Testis (tissue), 2 donors: ENCODE measurements at regions not wholly inside any gene's neighbourhood (a gene's known extent, or its start where the extent isn't known, plus 50 kb on each side); places are given as distances from the start of the nearest gene placed in this dataset.

Experiments
- DNase-seq: peaks from one replicate; pipeline ENCODE4 v3.0.0-alpha.2; 2019
- H3K27ac ChIP-seq, 2 donors: fragments of 200-600 bp; sonication (generic); one replicate each; pipeline ENCODE4 v1.5.1; 2019
- H3K27me3 ChIP-seq: fragments of 200-600 bp; sonication (generic); one replicate; pipeline ENCODE4 v1.5.1; 2019
- H3K36me3 ChIP-seq: fragments of 200-600 bp; sonication (generic); one replicate; pipeline ENCODE4 v1.5.1; 2017; ENCODE audit warnings: low read depth; ENCODE audit errors: missing control alignments
- H3K4me1 ChIP-seq: fragments of 200-600 bp; sonication (generic); one replicate; pipeline ENCODE4 v1.5.1; 2019
- H3K4me3 ChIP-seq, 2 donors: fragments of 200-600 bp; sonication (generic); one replicate each; pipeline ENCODE4 v1.5.1; 2017 to 2019
- H3K9me3 ChIP-seq: fragments of 200-600 bp; sonication (generic); one replicate; pipeline ENCODE4 v1.5.1; 2017
- CTCF ChIP-seq, 3 experiments: fragments of 450-650 bp in 2 of 3; fragments of 200-600 bp in 1 of 3; sonication (generic) in 1 of 3; IDR thresholded peaks; one replicate each; pipeline ENCODE4 v1.5.1; 2016 to 2019; ENCODE audit warnings: antibody characterized with exemption in 3 of 3, mild to moderate bottlenecking in 2 of 3, moderate library complexity in 1 of 3
- POLR2A ChIP-seq: fragments of 450-650 bp; IDR thresholded peaks from one replicate; pipeline ENCODE4 v1.6.1; 2017; ENCODE audit warnings: antibody characterized with exemption, mild to moderate bottlenecking, moderate library complexity
- WGBS, 2 donors: methylation state at CpG; one replicate each; pipeline ENCODE4 v1.1.5; 2018; 5-methylcytosine and 5-hydroxymethylcytosine counted together
- intact Hi-C: fragments of 100-400 bp; cut with DNase I; formaldehyde crosslinking; loops from one replicate; pipeline ENCODE4 v1.15.1; 2023; ENCODE audit warnings: low total_unique reads

- intact Hi-C loops = no loop called here
- H3K9me3 ChIP-seq = no peaks in the 10 kb centered on the region
- 88 to 98% methylated on average over 2 of the region's 2 CpGs for WGBS, 2 donors
- no peaks in the 10 kb centered on the region for H3K36me3 ChIP-seq
- H3K4me1 ChIP-seq = no peaks in the 10 kb centered on the region
- H3K4me3 ChIP-seq = no peak overlapping the region
- H3K27ac ChIP-seq = no peak overlapping the region
- no peak for DNase-seq
- no peak for TF ChIP-seq POLR2A
- no peak for TF ChIP-seq CTCF (IDR thresholded peaks at IDR 0.05)
- no peaks in the 10 kb centered on the region for H3K27me3 ChIP-seq
These were observed 180.6 kb upstream of the TAB2 start for GRCh38 chr6:149136913-149137286.

- TF ChIP-seq POLR2A = no peak
- no peak for TF ChIP-seq CTCF (IDR thresholded peaks at IDR 0.05)
- H3K9me3 ChIP-seq = no peaks in the 10 kb centered on the region
- DNase-seq = no peak
- H3K36me3 ChIP-seq = no peaks in the 10 kb centered on the region
- no peaks in the 10 kb centered on the region for H3K27me3 ChIP-seq
- H3K4me3 ChIP-seq = no peak overlapping the region
- H3K4me1 ChIP-seq = no peaks in the 10 kb centered on the region
- no peak overlapping the region for H3K27ac ChIP-seq
- intact Hi-C loops = no loop called here
- 46 to 73% methylated on average over 4 of the region's 4 CpGs for WGBS, 2 donors
These were observed 179.9 kb upstream of the TAB2 start for GRCh38 chr6:149137594-149137993.

- Histone ChIP-seq H3K4me1 (no peaks in the 10 kb centered on the region), H3K9me3 (no peaks in the 10 kb centered on the region), H3K27ac (no peak overlapping the region), H3K27me3 (no peaks in the 10 kb centered on the region), H3K4me3 (no peak overlapping the region), H3K36me3 (no peaks in the 10 kb centered on the region)
- DNase-seq = no peak
- no peak for TF ChIP-seq CTCF (IDR thresholded peaks at IDR 0.05)
- intact Hi-C loops = no loop called here
- 68 to 72% methylated on average over 3 to 10 of the region's 10 CpGs for WGBS, 2 donors
These were observed 179.4 kb upstream of the TAB2 start for GRCh38 chr6:149138089-149138488.

GRCh38 chr6:149138699-149139294 is 178.7 kb upstream of the TAB2 start:
- 74 to 82% methylated on average over 12 of the region's 12 CpGs for WGBS, 2 donors
- intact Hi-C loops = no loop called here
- no peak for DNase-seq
- no peak overlapping the region for H3K4me3 ChIP-seq
- no peaks in the 10 kb centered on the region for H3K9me3 ChIP-seq
- no peaks in the 10 kb centered on the region for H3K27me3 ChIP-seq
- no peaks in the 10 kb centered on the region for H3K4me1 ChIP-seq
- TF ChIP-seq CTCF (IDR thresholded peaks at IDR 0.05) (no peak), POLR2A (no peak)
- no peak overlapping the region for H3K27ac ChIP-seq
- H3K36me3 ChIP-seq = no peaks in the 10 kb centered on the region

GRCh38 chr6:149139782-149140136 is 177.8 kb upstream of the TAB2 start:
- Histone ChIP-seq H3K36me3 (no peaks in the 10 kb centered on the region), H3K27me3 (no peaks in the 10 kb centered on the region), H3K9me3 (no peaks in the 10 kb centered on the region), H3K4me1 (no peaks in the 10 kb centered on the region), H3K4me3 (no peak overlapping the region), H3K27ac (no peak overlapping the region)
- intact Hi-C loops = no loop called here
- no peak for TF ChIP-seq POLR2A
- TF ChIP-seq CTCF (IDR thresholded peaks at IDR 0.05) = no peak
- DNase-seq = no peak
